ENCODE measurements at regions not wholly inside any gene's neighbourhood (a gene's known extent, or its start where the extent isn't known, plus 50 kb on each side); places are given as distances from the start of the nearest gene placed in this dataset.

DNA sequence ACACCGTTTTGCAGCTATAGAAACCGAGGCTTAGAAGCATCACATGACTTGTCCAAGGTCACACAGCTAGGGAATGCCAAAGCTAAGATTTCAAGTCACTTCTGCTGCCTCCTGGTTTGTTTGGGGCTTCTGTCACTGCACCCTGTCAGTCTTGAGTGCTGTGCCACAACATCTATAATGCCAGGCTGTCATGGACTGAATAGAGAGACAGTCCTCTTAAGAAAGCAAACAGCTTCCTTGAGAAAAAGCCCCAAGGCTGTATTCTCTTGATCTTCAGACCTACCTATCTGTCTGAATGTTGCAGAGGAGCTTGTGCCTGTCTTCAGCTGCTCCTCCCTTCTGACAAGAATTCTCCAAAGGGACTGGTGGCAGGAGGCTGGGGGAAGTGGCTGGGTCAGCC lies 81.6 kb downstream of the OLFM4 start:
- TF ChIP-seq, protein P1, sequence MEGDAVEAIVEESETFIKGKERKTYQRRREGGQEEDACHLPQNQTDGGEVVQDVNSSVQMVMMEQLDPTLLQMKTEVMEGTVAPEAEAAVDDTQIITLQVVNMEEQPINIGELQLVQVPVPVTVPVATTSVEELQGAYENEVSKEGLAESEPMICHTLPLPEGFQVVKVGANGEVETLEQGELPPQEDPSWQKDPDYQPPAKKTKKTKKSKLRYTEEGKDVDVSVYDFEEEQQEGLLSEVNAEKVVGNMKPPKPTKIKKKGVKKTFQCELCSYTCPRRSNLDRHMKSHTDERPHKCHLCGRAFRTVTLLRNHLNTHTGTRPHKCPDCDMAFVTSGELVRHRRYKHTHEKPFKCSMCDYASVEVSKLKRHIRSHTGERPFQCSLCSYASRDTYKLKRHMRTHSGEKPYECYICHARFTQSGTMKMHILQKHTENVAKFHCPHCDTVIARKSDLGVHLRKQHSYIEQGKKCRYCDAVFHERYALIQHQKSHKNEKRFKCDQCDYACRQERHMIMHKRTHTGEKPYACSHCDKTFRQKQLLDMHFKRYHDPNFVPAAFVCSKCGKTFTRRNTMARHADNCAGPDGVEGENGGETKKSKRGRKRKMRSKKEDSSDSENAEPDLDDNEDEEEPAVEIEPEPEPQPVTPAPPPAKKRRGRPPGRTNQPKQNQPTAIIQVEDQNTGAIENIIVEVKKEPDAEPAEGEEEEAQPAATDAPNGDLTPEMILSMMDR (IDR thresholded peaks at IDR 0.05; ENCODE audit: poor library complexity), result no peak
- TF ChIP-seq EZH2 (IDR thresholded peaks at IDR 0.05; ENCODE audit: borderline replicate concordance), result no peak
